ENCODE measurements at regions not wholly inside any gene's neighbourhood (a gene's known extent, or its start where the extent isn't known, plus 50 kb on each side); places are given as distances from the start of the nearest gene placed in this dataset.
"Not testable (repeated sequence)": the region's sequence is repeated elsewhere in the genome, so short reads cannot be mapped to it uniquely, and the experiment has no call there.

DNA sequence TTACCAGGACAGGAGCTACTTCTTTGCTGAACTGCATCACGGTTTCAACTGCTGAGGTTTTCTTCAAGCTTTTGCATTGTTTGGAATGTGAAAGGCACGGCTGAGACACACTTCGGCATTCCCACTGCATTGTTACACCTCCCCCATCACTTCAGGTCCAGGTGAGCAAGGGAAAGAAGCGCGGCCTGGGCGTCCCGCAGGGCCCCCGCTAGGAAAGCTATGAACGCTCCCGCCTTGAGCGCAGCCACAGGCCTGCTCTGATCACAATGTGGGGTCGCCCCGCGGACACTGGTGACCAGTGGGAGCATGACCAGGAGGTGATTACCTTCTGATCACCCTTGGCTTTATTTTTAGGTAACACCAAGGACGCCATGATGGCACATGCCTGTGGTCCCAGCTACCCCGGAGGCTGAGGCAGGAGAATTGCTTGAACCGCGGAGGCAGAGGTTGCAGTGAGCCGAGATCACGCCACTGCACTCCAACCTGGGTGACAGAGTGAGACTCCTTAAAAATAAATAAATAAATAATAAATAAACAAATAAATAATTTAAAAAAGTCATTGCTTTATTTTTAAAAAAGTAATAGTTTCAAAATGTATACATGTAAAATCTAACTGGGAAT is 82.2 kb upstream of the ANTXRL start:
- DNase-seq = not testable (repeated sequence)

DNA sequence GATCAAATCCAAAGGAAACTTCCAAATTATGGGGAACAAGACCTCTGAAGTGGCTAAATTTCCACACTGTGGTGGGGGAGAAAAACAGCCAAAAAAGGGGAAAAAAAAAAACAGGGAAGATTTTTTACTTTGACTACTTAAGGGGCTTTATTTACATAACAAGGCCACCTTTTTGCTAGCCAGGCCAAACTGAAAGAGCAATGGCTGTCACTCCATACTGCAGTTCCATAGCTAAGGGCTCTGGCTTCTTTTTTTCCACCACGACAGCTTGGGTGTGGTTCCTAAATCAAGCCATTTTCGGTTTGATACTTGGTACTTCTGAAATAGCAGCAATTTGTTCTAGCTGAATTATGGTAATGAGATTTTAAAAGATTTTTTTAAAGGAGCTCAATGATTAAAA is 76.4 kb upstream of the ANTXRL start:
- DNase-seq = not testable (repeated sequence)

DNA sequence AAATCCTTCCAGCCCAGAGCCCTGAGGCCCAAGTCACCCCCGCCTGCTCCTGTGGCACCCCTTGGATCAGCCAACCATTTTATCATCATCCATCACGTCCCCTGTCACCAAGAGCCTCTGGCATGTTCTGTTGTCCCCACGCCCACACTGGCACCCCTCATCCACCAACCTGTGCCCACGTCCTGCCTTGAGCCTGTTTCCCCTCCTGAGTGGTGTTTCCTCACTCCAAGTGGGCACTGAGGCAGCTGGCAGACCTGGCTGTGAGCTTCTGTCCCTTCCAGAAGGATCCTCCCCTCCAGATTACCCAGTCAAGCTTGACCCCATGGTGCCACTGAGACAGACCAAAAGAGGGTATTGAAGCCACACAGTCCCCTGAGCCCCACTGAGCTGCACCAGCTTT is 71.4 kb upstream of the ANTXRL start:
- no peak for DNase-seq

DNA sequence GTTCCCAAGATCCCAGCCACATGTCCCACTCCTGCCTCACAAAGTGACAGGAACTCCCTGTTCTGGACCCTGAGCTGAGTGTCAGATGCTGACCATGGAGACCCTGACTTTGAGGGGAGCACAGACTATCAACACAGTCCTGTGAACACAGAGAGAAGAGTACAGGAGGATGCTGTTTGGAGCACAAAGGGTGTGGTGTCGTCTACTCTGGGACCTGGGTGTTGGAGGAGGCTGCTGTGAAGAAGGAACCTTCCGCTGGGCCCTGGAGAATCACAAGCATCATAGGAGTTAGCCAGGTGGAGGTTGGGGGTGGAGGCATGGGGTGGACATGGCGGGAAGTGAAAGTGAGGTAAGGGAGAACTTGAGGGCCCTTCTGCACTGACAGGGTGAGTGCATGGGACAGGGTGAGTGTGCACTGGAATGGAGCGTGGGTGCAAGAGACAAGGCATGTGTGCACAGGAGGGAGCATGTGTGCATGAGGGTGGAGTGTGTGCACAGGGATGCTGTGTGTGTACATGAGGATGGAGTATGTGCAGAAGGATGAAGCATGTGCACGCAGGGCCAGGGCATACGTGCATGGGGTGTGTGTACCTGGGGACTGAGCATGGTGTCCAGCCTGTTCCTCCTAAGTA is 70.7 kb upstream of the ANTXRL start:
- no peak for DNase-seq

DNA sequence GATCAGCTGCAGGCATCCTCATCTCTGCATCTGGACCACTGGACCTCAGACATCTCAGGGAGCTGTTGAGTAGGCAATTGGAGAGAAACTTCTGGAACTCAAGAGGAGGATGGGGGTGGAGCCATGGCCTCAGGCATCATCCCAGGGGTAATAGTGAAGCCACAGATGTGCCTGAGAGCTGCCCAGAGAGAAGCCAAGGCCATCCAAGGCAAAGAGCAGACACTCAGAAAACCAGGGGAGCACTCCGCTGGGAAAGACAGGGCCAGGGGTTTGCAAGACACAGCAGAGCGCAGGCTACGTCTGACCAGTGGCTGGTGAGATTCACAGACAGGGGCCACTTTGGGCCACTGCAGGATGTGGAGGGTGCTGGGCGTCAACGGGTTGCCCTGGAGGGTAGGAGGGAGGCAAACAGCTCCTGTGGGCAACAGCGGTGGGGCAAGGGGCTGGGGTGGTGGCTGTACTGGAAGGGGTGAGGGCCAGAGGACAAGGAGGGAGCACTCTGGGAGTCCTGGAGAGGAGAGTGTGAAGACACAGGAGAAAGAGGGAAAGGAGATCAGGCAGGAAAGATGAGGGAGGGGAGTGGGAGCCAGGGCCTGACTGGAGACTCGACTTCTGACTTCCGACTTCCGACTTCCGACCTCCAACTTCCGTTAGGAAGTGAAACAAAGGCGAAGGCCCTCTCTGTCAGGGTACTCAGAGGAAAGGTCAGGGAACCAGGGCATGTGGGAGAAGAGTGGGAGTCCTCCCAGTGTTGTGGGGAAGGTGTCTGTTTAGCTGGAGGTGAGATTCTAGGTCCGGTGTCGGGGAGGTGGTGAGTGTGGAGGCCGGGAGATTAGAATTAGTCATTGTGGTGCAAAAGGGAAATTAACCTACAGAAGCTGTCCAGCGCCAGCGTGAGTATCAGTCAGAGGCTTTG is 69.7 kb upstream of the ANTXRL start:
- DNase-seq = no peak

DNA sequence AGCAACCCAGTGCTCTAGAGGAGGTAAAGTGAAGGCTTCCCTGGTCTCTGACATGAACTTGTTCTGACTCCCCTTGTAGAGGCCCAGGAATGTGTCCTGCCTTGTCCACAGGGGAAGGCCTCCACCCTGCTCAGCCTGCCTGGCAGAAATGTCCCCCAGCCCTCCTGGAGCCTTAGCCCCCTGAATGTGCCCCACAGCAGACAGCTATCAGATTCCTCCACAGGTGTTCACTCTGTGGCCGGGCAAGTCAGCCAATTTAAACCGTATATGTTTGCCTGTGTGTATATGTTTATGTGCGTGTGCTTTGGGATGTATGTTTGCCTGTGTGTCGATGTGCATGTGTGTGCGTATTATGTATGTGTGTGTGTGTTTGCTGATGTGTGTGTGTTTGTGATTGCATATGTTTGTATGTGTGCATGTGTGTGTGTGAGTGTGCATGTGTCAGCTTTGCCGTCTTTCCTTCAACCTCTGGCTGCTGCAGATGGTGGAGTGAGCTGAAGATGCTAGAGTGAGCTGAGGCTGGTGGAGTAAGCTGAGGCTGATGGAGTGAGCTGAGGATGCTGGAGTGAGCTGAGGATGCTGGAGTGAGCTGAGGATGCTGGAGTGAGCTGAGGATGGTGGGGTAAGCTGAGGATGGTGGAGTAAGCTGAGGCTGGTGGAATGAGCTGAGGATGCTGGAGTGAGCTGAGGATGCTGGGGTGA is 68.9 kb upstream of the ANTXRL start:
- no peak for DNase-seq

DNA sequence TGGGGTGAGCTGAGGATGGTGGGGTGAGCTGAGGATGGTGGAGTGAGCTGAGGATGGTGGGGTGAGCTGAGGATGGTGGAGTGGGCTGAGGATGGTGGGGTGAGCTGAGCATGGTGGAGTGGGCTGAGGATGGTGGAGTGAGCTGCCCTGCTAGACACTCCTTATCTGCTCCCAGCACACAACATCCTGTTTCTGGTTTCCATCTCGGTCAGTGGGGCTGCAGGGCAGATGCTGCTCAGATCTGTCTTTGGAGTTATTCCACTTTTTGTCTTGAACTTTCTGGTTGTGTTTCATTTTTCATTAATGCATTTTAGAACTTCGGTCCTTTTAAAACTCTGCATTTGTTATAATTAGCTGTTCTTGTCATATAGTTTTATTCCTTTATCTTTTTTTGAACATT is 67.9 kb upstream of the ANTXRL start:
- DNase-seq = no peak

DNA sequence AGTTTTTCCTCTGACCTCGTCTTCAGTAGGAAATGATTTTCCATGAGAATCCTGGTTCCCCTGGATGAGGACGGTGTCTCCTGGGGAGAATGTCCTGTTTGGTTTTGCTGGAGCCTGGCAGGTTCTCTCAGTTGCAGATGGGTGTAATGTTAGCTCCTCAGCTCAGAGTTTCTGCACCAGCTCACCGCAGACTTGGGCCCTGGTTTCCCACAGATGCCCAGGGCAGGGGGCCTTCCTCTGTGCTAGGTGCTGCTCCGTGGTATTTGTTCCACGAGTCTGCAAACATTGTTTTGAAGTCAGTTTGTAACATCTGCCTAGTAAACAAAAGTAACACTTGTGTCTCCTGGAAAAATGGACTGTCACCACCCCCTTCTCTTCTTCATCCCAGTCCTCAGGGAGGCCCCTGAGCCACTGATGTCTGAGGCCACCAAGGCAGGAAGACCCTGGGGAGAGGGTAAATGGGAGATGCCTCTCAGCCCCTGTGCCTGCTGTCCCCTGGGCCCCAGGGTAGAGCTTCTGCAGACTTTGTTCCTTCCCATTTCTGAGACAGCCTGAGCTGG is 67.3 kb upstream of the ANTXRL start:
- not testable (repeated sequence) for DNase-seq

DNA sequence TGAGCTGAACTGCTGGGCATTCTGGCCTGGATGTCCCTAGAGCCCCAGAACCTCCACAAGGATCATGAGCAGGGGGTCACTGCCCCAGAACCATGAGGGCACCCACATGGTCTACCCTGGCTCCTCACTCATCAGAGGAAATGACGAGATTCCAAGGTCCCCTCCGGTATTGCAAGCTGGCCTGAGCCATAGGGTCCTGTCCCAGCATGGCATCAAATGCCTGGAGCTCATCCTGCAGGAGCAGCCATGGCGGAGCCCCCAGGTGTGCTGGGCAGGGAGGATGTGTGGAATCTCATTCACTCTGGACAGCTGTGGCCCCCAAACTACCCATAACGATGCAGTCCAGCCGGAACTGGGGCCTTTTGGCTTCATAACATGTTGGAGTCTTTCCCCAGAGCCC is 66.6 kb upstream of the ANTXRL start:
- no peak for DNase-seq

DNA sequence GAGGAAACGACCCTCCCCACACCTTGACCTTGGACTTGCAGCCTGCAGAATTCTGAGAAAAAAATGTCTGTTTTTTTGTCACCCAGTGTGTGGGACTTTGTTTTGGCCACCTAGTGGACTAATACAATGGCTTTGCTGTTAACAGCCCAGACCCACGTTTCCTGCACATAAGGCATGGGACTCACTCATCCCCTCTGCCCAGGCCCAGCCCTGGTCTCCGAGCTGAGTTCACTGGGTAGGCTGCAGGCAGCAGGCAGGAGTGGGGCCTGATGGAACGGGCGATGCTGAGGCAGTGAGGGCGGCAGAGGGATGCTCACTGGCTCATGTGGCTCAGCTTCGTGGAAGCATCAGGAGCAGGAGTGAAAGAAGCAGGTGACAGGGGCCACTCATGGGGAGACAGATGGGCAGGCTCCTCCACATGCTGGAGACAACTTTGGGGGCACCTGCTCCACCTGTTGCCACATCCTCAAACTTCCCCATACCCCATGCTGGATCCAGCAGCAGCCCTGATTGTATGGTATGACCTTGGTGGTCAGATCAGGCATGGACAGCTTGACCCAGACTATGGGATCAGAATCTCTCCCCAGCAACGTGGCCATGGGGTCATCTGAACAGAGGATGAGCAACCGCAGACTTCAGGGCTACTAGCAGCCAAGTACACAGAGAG is 65.8 kb upstream of the ANTXRL start:
- no peak for DNase-seq

DNA sequence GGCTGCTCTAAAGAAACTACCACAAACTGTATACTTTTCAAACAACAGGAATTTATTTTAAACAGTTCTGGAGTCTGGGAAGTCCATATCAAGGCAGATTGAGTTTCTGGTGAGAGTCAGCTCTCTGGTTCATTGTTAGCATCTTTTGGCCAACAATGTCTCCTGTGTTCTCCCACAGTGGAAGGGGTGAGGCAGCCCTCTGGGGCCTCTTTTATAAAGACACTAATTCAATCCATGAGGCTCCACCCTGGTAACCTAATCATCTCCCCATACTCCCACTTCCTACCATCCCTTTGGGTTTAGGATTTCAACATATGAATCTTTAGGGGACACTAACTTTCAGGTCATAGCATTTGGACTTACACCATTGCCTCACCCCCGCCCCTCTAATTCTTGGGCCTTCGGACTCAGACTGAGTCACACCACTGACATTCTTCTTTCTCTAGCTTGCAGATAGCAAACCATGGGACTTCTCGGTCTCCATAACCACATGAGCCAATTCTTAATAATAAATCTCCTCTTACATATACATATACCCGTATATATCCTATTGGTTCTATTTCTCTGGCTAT is 64.3 kb upstream of the ANTXRL start:
- no peak for DNase-seq

DNA sequence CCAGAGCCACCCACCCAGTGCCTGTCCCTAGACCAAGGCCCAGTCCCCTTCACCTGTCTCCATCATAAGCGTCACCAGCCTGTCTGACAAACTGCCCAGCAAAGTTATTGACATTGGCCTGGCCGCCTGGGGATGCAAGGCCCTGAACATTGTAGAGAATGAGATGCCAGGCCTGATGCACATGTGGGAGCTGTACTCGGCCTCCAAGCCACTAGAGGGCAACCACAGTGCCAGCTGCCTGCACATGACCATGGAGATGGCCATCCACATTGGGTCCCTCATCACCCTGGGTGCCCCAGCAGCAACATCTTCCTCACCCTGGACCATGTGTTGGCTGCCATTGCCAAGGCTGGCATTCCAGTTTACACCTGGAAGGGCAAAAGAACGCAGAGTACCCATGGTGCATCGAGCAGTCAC is 63.7 kb upstream of the ANTXRL start:
- no peak for DNase-seq

DNA sequence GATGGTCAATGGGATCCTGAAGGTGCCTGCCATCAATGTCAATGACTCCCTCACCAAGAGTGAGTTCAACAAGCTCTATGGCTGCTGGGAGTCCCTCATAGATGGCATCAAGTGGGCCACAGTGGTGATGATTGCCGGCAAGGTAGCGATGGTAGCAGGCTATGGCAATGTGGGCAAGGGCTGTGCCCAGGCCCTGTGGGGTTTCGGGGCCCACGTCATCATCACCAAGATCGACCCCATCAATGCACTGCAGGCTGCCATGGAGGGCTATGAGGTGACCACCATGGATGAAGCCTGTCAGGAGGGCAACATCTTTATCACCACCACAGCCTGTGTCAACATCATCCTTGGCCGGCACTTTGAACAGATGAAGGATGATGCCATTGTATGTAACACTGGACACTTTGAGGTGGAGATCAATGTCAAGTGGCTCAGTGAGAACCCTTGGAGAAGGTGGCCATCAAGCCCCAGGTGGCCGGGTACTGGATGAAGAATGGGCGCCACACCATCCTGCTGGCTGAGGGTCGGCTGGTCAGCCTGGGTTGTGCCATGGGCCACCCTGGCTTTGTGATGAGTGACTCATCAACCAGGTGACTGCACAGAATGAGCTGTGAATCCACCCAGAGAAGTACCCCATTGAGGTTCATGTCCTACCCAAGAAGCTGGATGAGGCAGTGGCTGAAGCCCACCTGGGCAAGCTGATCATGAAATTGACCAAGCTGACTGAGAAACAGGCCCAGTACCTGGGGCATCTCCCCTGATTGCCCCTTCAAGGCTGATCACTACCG is 63.0 kb upstream of the ANTXRL start:
- no peak for DNase-seq

DNA sequence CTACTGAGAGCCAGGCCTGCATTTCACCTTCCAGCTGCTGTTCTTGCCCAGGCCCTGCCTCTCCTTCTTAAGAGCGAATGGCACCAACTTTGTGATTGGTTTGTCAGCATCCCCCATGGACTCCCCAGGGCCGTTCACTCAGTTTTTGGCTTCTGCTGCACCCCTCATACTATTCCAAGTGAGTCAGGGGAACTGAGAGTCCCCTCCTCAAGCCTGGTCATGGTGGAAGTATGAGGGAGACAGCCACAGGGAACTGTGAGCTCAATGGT is 62.4 kb upstream of the ANTXRL start:
- DNase-seq = no peak

DNA sequence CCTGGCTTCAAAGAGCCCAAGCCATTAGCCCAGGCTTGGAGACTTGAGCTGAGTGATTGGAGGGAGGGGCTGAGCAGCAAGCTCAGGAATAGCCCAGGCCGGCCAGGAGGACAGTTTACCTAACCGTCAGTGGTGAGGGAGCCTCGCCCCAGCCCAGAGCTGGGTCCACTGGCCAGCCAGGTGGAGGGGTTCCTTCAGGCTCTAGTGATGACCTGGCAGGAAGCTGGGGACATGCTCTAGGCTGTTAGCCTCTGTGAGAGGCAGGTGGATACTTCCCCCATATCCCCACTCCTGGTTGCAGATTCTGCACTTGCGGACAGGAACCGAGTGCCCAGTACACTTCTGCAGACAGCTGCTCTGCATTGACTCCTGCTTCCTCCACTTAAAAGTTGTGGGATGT is 61.2 kb upstream of the ANTXRL start:
- no peak for DNase-seq

DNA sequence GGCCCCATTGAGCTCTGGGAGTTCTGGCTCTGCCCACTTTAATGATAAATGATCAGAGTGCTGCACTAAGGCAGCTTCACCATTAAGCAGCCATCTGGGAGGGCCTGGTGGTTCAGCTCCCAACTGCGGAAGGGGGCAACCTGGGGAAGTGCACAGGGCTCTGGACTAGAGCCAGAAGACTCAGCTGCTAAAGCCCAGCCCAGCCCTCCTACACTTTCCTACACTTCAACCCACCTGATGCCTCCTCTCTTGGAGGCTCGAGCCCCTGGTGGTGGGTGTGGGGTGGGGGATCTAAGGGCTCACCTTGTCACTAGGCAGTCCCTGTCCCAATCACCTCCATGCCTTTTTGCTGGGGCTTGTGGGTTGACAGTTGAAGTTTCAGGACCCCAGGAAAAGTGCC is 60.6 kb upstream of the ANTXRL start:
- DNase-seq = no peak

DNA sequence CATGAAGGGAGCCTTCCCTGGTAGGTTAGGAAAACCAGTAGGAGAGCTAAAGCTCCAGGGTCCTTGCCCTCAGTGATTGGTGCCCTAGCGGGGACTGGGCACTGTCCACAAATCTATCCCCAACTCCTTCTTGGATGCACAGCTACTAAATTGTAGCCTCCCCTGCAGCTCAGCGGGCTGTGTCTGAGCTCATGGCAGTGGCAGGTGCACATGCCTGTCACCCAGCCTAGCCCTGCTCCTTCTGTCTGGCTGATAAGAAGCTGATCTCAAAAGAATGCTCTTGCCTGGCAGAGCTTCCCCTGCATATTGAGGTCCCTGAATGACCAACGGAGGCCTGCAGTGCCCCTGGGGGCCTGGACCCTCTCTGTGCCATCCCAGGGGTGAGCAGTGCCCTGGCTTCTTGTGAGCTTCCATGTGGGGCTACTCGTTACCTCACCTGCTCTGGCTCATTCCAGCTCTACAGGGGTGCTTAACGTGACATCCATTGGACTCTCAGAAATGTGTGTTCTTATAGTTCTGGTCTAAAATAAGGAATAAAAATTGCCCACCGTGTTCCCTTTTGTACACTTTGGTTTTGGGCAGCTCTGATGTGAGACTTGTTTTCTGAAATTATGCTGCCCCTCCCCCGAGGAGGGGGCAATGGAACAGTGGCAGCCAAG is 59.8 kb upstream of the ANTXRL start:
- no peak for DNase-seq

DNA sequence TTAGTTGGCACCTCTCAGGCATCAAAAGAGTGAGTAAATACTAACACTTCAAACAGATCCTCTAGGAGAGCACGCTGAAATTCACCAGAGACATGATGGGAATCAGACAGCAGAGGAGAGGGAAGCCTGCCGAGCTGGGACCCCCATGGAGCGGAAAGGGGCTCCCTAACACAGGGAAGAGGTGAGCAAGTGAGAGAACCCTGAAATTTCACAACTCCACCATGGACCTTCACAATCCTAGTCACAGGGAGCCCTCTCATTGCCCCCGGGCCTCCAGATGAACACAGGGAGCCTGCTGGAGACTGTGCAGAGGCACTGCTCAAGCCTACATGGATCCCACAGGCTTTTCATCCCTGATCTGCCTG is 59.2 kb upstream of the ANTXRL start:
- no peak for DNase-seq

DNA sequence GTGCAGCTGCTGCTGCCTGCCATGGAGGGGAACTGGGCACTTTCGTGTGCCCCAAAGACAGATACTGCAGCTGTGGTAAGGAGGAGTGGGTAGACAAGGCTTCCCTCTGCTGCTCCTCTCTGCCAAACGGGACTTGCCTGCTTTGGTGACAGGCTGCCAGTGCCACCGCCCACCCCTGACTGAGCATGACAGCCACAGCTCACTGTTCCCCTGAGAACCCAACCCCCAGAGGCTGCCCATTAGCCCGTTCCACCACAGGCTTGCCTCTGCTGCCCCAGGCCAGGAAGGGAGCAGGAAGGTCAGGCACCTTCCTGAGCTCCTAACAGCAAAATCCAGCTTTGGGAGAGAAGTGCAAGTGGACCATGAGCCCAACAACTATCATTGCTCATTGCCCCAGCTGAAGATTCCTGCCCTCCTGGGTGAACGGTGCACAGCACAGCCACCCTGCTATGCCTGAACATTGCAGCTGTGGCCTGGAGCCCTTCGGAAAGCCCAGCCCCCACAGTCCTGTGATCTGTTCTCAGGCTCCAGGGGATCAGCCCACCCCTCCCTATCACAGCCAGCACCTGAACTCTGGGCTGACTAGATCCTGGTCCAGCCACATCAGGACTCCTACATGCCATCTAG is 58.7 kb upstream of the ANTXRL start:
- DNase-seq = no peak

DNA sequence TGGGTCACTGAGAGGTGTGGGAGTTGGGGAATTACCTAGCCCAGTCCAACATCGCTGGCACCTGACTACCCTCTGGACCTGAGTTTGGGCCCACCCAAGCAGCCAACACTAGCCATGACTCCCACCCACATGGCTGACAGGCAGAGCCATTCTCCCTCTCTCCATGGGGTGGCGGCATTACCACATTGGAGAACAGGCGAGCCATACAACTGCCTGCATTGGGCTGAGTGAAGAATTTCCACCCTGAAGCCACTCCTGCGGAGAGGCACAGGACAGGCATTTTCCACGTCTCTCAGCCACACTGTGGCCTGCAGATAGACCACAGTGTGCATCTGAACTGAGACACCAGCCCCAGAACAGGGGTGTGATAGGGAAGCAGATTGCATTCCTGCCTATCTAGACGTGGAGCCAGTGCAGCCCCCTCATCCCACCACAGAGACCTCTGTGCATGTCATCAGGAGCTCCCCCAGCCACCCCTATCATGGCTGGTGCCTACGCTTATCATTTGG is 58.2 kb upstream of the ANTXRL start:
- DNase-seq = peak; percentile 60
